H1 (cell line): ENCODE measurements at regions not wholly inside any gene's neighbourhood (a gene's known extent, or its start where the extent isn't known, plus 50 kb on each side); places are given as distances from the start of the nearest gene placed in this dataset.

ENCODE experiments used
- CTCF ChIA-PET: fragments of 300-600 bp; sonication (Branson Sonifier 250); formaldehyde crosslinking; loops from one replicate; lab custom pipeline; 2021; ENCODE audit not compliant: partially characterized antibody; lab: Charles Lee
- POLR2A ChIA-PET: fragments of 300-600 bp; sonication (Branson Sonifier 250); formaldehyde crosslinking; loops from one replicate; lab custom pipeline; 2021; ENCODE audit warnings: inconsistent platforms; ENCODE audit not compliant: partially characterized antibody; lab: Charles Lee
- DNase-seq, 2 experiments: peaks; one replicate each; pipeline versions ENCODE4 v3.0.0 to v3.0.0-alpha.2; 2010 to 2022; ENCODE audit warnings: low spot score in 2 of 2, low read depth in 1 of 2, mixed read lengths in 1 of 2
- FAIRE-seq: peaks from 2 replicates; lab custom pipeline; 2011; peaks lifted over from hg19 to GRCh38; lab: Jason Lieb, UNC
- H2AFZ ChIP-seq: 2 replicates; pipeline ENCODE4 v1.8.1; 2012; ENCODE audit warnings: low read length, inconsistent platforms
- H2AK5ac ChIP-seq: 2 replicates; pipeline ENCODE4 v1.6.1; 2013; ENCODE audit warnings: low read depth, low read length
- H2BK120ac ChIP-seq: replicated peaks from 2 replicates; pipeline ENCODE3; 2013; ENCODE audit warnings: low read depth, low read length, inconsistent platforms
- H2BK12ac ChIP-seq: 2 replicates; pipeline ENCODE4 v1.6.1; 2013; ENCODE audit warnings: low read depth, low read length
- H2BK15ac ChIP-seq: 2 replicates; pipeline ENCODE4 v1.6.1; 2013; ENCODE audit warnings: low read length
- H2BK20ac ChIP-seq: 2 replicates; pipeline ENCODE4 v1.6.1; 2013; ENCODE audit warnings: low read length
- H2BK5ac ChIP-seq: 2 replicates; pipeline ENCODE4 v1.6.1; 2013; ENCODE audit warnings: low read depth, low read length
- H3K14ac ChIP-seq: 2 replicates; pipeline ENCODE4 v1.6.1; 2013; ENCODE audit warnings: inconsistent platforms; ENCODE audit not compliant: insufficient read length
- H3K18ac ChIP-seq: 2 replicates; pipeline ENCODE4 v1.6.1; 2013; ENCODE audit warnings: low read length; ENCODE audit errors: extremely low read depth
- H3K23ac ChIP-seq: 2 replicates; pipeline ENCODE4 v1.6.1; 2013; ENCODE audit warnings: inconsistent platforms; ENCODE audit not compliant: insufficient read length
- H3K23me2 ChIP-seq: 2 replicates; pipeline ENCODE4 v1.6.1; 2013; ENCODE audit warnings: low read depth, low read length
- H3K27ac ChIP-seq: 2 replicates; pipeline ENCODE4 v1.6.1; 2011; ENCODE audit warnings: low read depth, low read length, inconsistent platforms
- H3K27me3 ChIP-seq, 4 experiments: replicated peaks in 1 of 4; 1 replicate in 1 of 4; 2 replicates in 3 of 4; pipeline versions ENCODE4 v1.6.1 to v1.8.1; 2011 to 2013; ENCODE audit warnings: low read length in 3 of 4, mild to moderate bottlenecking in 3 of 4, inconsistent platforms in 2 of 4, mixed read lengths in 2 of 4, moderate library complexity in 1 of 4; ENCODE audit not compliant: control insufficient read depth in 3 of 4, insufficient read depth in 3 of 4; ENCODE audit errors: extremely low read depth in 1 of 4
- H3K36me3 ChIP-seq, 4 experiments: 2 replicates each; pipeline versions ENCODE4 v1.6.1 to v1.8.1; 2011 to 2013; ENCODE audit warnings: mild to moderate bottlenecking in 4 of 4, low read length in 3 of 4, moderate library complexity in 2 of 4, control low read depth in 1 of 4, inconsistent platforms in 1 of 4; ENCODE audit not compliant: insufficient read depth in 4 of 4, control insufficient read depth in 2 of 4
- H3K4ac ChIP-seq: replicated peaks from 2 replicates; pipeline ENCODE3; 2013; ENCODE audit warnings: low read length, low read depth, mixed read lengths, inconsistent platforms; ENCODE audit not compliant: insufficient read length
- H3K4me1 ChIP-seq, 4 experiments: replicated peaks in 1 of 4; 1 replicate in 1 of 4; 2 replicates in 3 of 4; pipeline versions ENCODE4 v1.6.1 to v1.8.1; 2011 to 2013; ENCODE audit warnings: low read length in 3 of 4, inconsistent platforms in 2 of 4, mixed read lengths in 1 of 4; ENCODE audit not compliant: insufficient read depth in 4 of 4, control insufficient read depth in 3 of 4
- H3K4me2 ChIP-seq, 2 experiments: 2 replicates each; pipeline versions ENCODE4 v1.6.1 to v1.8.1; 2011 to 2013; ENCODE audit warnings: low read depth in 2 of 2, low read length in 2 of 2, control low read depth in 1 of 2, inconsistent platforms in 1 of 2, mild to moderate bottlenecking in 1 of 2; ENCODE audit not compliant: insufficient read depth in 1 of 2
- H3K4me3 ChIP-seq, 4 experiments: fragments of 200-600, 300-600 bp in 1 of 4; sonication (generic), shearing (Covaris generic), sonication (Bioruptor Twin) in 1 of 4; 2 replicates each; pipeline versions ENCODE4 v1.5.1 to v1.8.1; 2011 to 2016; ENCODE audit warnings: low read length in 4 of 4, low read depth in 3 of 4, control low read depth in 2 of 4, inconsistent platforms in 2 of 4, mild to moderate bottlenecking in 2 of 4, mixed read lengths in 1 of 4, moderate library complexity in 1 of 4; ENCODE audit not compliant: insufficient read depth in 2 of 4; ENCODE audit errors: extremely low read depth in 1 of 4
- H3K56ac ChIP-seq: replicated peaks from 2 replicates; pipeline ENCODE3; 2013; ENCODE audit warnings: low read depth, mild to moderate bottlenecking, mixed read lengths, low read length, inconsistent platforms; ENCODE audit not compliant: insufficient read length
- H3K79me1 ChIP-seq: 2 replicates; pipeline ENCODE4 v1.6.1; 2013; ENCODE audit warnings: low read depth, low read length, control low read depth
- H3K79me2 ChIP-seq, 2 experiments: 2 replicates each; pipeline versions ENCODE4 v1.6.1 to v1.8.1; 2012 to 2013; ENCODE audit warnings: low read length in 2 of 2, mild to moderate bottlenecking in 2 of 2, inconsistent platforms in 1 of 2; ENCODE audit not compliant: insufficient read depth in 2 of 2, control insufficient read depth in 1 of 2
- H3K9ac ChIP-seq, 4 experiments: replicated peaks in 1 of 4; 1 replicate in 1 of 4; 2 replicates in 3 of 4; pipeline versions ENCODE4 v1.6.1 to v1.8.1; 2011 to 2013; ENCODE audit warnings: low read depth in 3 of 4, low read length in 3 of 4, control low read depth in 2 of 4, mild to moderate bottlenecking in 2 of 4, moderate library complexity in 2 of 4, inconsistent platforms in 1 of 4; ENCODE audit errors: extremely low read depth in 1 of 4
- H3K9me3 ChIP-seq, 2 experiments: 2 replicates each; pipeline versions ENCODE4 v1.6.1 to v1.8.1; 2012 to 2013; ENCODE audit warnings: mild to moderate bottlenecking in 2 of 2, moderate library complexity in 2 of 2, control low read depth in 1 of 2, inconsistent platforms in 1 of 2, low read depth in 1 of 2, low read length in 1 of 2, mixed read lengths in 1 of 2; ENCODE audit not compliant: insufficient read depth in 2 of 2
- H4K20me1 ChIP-seq, 2 experiments: replicated peaks in 1 of 2; 2 replicates each; pipeline versions ENCODE3 to v1.8.1; 2011 to 2013; ENCODE audit warnings: inconsistent platforms in 2 of 2, low read length in 2 of 2, mild to moderate bottlenecking in 1 of 2; ENCODE audit not compliant: insufficient read depth in 2 of 2, control insufficient read depth in 1 of 2
- H4K5ac ChIP-seq: 2 replicates; pipeline ENCODE4 v1.6.1; 2013; ENCODE audit warnings: low read length, low read depth, mixed read lengths, inconsistent platforms; ENCODE audit not compliant: insufficient read length
- H4K8ac ChIP-seq: 2 replicates; pipeline ENCODE4 v1.8.0; 2013; ENCODE audit warnings: mild to moderate bottlenecking, moderate library complexity, low read length, inconsistent platforms; ENCODE audit not compliant: insufficient read depth; ENCODE audit errors: extremely low read depth
- H4K91ac ChIP-seq: replicated peaks from 2 replicates; pipeline ENCODE3; 2013; ENCODE audit warnings: low read length, mixed read lengths, inconsistent platforms; ENCODE audit not compliant: insufficient read length
- BRCA1 ChIP-seq: IDR thresholded peaks from 2 replicates; pipeline ENCODE4 v1.6.1; 2012; ENCODE audit warnings: low read depth, low read length, improper control_type of control experiment
- CEBPB ChIP-seq: IDR thresholded peaks from 2 replicates; pipeline ENCODE4 v1.6.1; 2012; ENCODE audit warnings: low read depth, low read length
- CTCF ChIP-seq, 3 experiments: IDR thresholded peaks; 1 replicate in 2 of 3; 2 replicates in 1 of 3; pipeline versions ENCODE4 v1.5.1 to v1.6.1; 2011; ENCODE audit warnings: low read length in 3 of 3, mild to moderate bottlenecking in 3 of 3, inconsistent platforms in 2 of 3, low read depth in 1 of 3, moderate library complexity in 1 of 3; ENCODE audit not compliant: insufficient read depth in 1 of 3; ENCODE audit errors: control extremely low read depth in 1 of 3
- HDAC6 ChIP-seq: IDR thresholded peaks from one replicate; pipeline ENCODE4 v1.7.1; 2012; ENCODE audit warnings: low read depth, mild to moderate bottlenecking, inconsistent platforms, low read length, moderate library complexity
- NANOG ChIP-seq: IDR thresholded peaks from 2 replicates; pipeline ENCODE4 v1.6.1; 2011; ENCODE audit warnings: low read length, low read depth, mild to moderate bottlenecking, inconsistent platforms; ENCODE audit not compliant: insufficient read depth, poor library complexity, severe bottlenecking
- PHF8 ChIP-seq: fragments of 200-600 bp; sonication (generic); conservative IDR thresholded peaks from 2 replicates; pipeline ENCODE4 v1.7.1; 2012; ENCODE audit warnings: low read depth, mild to moderate bottlenecking, inconsistent platforms, low read length, moderate library complexity
- SIN3A ChIP-seq, 2 experiments: IDR thresholded peaks in 1 of 2; conservative IDR thresholded peaks in 1 of 2; 2 replicates each; pipeline ENCODE4 v1.6.1; 2011 to 2012; ENCODE audit warnings: low read length in 2 of 2, improper control_type of control experiment in 1 of 2, low read depth in 1 of 2, mild to moderate bottlenecking in 1 of 2
- TAF7 ChIP-seq: optimal IDR thresholded peaks from 2 replicates; pipeline ENCODE3; 2011; ENCODE audit warnings: low read depth, mild to moderate bottlenecking, inconsistent platforms, low read length, moderate library complexity, borderline replicate concordance
- WGBS, 2 experiments: shearing (Covaris generic) in 1 of 2; methylation state at CpG; one replicate each; pipeline versions ENCODE4 v1.1.6 to v1.1.7; 2013 to 2015; ENCODE audit warnings: low lambda C conversion rate in 2 of 2, mixed read lengths in 2 of 2, inconsistent platforms in 1 of 2, low coverage in 1 of 2, missing lambda C conversion rate in 1 of 2; ENCODE audit not compliant: insufficient replicate concordance in 2 of 2, insufficient coverage in 1 of 2, insufficient read length in 1 of 2; ENCODE audit errors: extremely low coverage in 1 of 2, missing lambda C conversion rate in 1 of 2; 5-methylcytosine and 5-hydroxymethylcytosine counted together

- no peak overlapping the region for H3K18ac ChIP-seq
- H3K56ac ChIP-seq: no peak overlapping the region
- no peak overlapping the region; the same call in 1 of the 2 replicates for H2BK20ac ChIP-seq
- POLR2A ChIA-PET: no interaction called here
- H4K91ac ChIP-seq: no peak overlapping the region
- H3K36me3 ChIP-seq: no peaks in the 10 kb centered on the region
- no peak overlapping the region for H3K4me2 ChIP-seq
- H3K14ac ChIP-seq: no peak overlapping the region
- no peak overlapping the region for H2BK12ac ChIP-seq
- H2BK5ac ChIP-seq: no peak overlapping the region
- no peaks in the 10 kb centered on the region for H3K9me3 ChIP-seq
- no peak overlapping the region for H3K23ac ChIP-seq
- FAIRE-seq: no peak
- H3K9ac ChIP-seq: no peak overlapping the region
- TF ChIP-seq CEBPB: no peak
- TF ChIP-seq SIN3A (conservative IDR thresholded peaks at IDR 0.05 in 1 of 2, IDR thresholded peaks at IDR 0.05 in 1 of 2; ENCODE audit: low read depth in 1 of 2, low read length in 2 of 2): no peak
- no peak for TF ChIP-seq BRCA1
- TF ChIP-seq NANOG: no peak
- TF ChIP-seq CTCF (IDR thresholded peaks at IDR 0.05; ENCODE audit: control extremely low read depth in 1 of 3, insufficient read depth in 1 of 3, low read depth in 1 of 3, low read length in 3 of 3): no peak
- TF ChIP-seq TAF7: no peak
- no peak for TF ChIP-seq HDAC6
- TF ChIP-seq PHF8: no peak
- TF ChIP-seq, all 59 proteins: peak for 0
- Histone ChIP-seq H3K23me2 (no peaks in the 10 kb centered on the region), H3K79me2 (no peaks in the 10 kb centered on the region), H3K27ac (no peak overlapping the region), H2AFZ (no peak overlapping the region), H3K4me1 (no peaks in the 10 kb centered on the region), H2BK15ac (no peak overlapping the region), H2AK5ac (no peak overlapping the region), H4K5ac (no peak overlapping the region), H2BK120ac (no peak overlapping the region), H4K20me1 (no peaks in the 10 kb centered on the region), H3K4ac (no peak overlapping the region), H3K79me1 (no peaks in the 10 kb centered on the region), H3K27me3 (no peaks in the 10 kb centered on the region), H4K8ac (no peak overlapping the region), H3K4me3 (no peak overlapping the region)
- CTCF ChIA-PET: interaction anchor here (1.0 kb wide), 1 partner anchor 11 kb away, joined by 6 read pairs; no protein-coding TSS in a partner anchor
- DNase-seq: no peak
- 98% methylated on average over 5 of the region's 5 CpGs; no CpG with 5 or more reads in 1 of the 2 experiments for WGBS, 2 experiments
Measured at GRCh38 chr1:14485285-14485684, 113.2 kb upstream of the KAZN start.
